Ectodermal cell (in vitro differentiated cells): ENCODE measurements at regions not wholly inside any gene's neighbourhood (a gene's known extent, or its start where the extent isn't known, plus 50 kb on each side); places are given as distances from the start of the nearest gene placed in this dataset.
"Not testable (repeated sequence)": the region's sequence is repeated elsewhere in the genome, so short reads cannot be mapped to it uniquely, and the experiment has no call there.

Experiments used
- H3K27ac ChIP-seq: 2 replicates; pipeline ENCODE4 v1.7.0; 2013; ENCODE audit warnings: mild to moderate bottlenecking, low read depth, low read length; ENCODE audit not compliant: insufficient read depth, poor library complexity, severe bottlenecking
- H3K27me3 ChIP-seq: 2 replicates; pipeline ENCODE4 v1.7.0; 2013; ENCODE audit warnings: mild to moderate bottlenecking, low read length; ENCODE audit not compliant: insufficient read depth, control insufficient read depth, poor library complexity, severe bottlenecking
- H3K36me3 ChIP-seq: one replicate; pipeline ENCODE4 v1.7.0; 2013; ENCODE audit warnings: low read length; ENCODE audit not compliant: control insufficient read depth, insufficient read depth
- H3K4me1 ChIP-seq: one replicate; pipeline ENCODE4 v1.7.0; 2013; ENCODE audit warnings: low read length; ENCODE audit not compliant: control insufficient read depth, insufficient read depth
- H3K4me3 ChIP-seq: 2 replicates; pipeline ENCODE4 v1.7.0; 2013; ENCODE audit warnings: low read depth, low read length, control low read depth; ENCODE audit not compliant: insufficient read depth
- H3K9me3 ChIP-seq: 2 replicates; pipeline ENCODE4 v1.7.0; 2013; ENCODE audit warnings: mild to moderate bottlenecking, low read length, moderate library complexity; ENCODE audit not compliant: control insufficient read depth
- WGBS, 2 experiments: methylation state at CpG; one replicate each; pipeline ENCODE4 v1.1.7; 2013; ENCODE audit warnings: missing lambda C conversion rate in 2 of 2; 5-methylcytosine and 5-hydroxymethylcytosine counted together

- H3K27ac ChIP-seq, H3K4me3 ChIP-seq, H3K36me3 ChIP-seq, H3K4me1 ChIP-seq, H3K9me3 ChIP-seq, H3K27me3 ChIP-seq: not testable (repeated sequence)
- WGBS, 2 experiments: 95 to 97% methylated on average over 6 of the region's 8 CpGs
Observed at GRCh38 chr16:29222008-29222407, 184.5 kb downstream of the NPIPB11 start.

- not testable (repeated sequence) for H3K4me3 ChIP-seq, H3K27ac ChIP-seq, H3K36me3 ChIP-seq, H3K9me3 ChIP-seq, H3K4me1 ChIP-seq, H3K27me3 ChIP-seq
- WGBS, 2 experiments: 94 to 95% methylated on average over 10 of the region's 10 CpGs
Observed at GRCh38 chr16:29221281-29221955, 185.1 kb downstream of the NPIPB11 start.

- not testable (repeated sequence) for H3K9me3 ChIP-seq, H3K4me3 ChIP-seq, H3K4me1 ChIP-seq, H3K27ac ChIP-seq, H3K27me3 ChIP-seq, H3K36me3 ChIP-seq
- whole genome bisulfite sequencing, 2 experiments: 61 to 65% methylated on average over 23 to 25 of the region's 36 CpGs
Observed at GRCh38 chr16:29220647-29221191, 185.8 kb downstream of the NPIPB11 start.

GRCh38 chr16:29219966-29220646 lies 186.4 kb downstream of the NPIPB11 start:
- H3K27me3 ChIP-seq, H3K36me3 ChIP-seq, H3K4me3 ChIP-seq, H3K27ac ChIP-seq, H3K4me1 ChIP-seq, H3K9me3 ChIP-seq: not testable (repeated sequence)
- 88% methylated on average over 24 of the region's 24 CpGs for WGBS, 2 experiments

- H3K4me1 ChIP-seq, H3K9me3 ChIP-seq, H3K27me3 ChIP-seq, H3K4me3 ChIP-seq, H3K36me3 ChIP-seq, H3K27ac ChIP-seq: not testable (repeated sequence)
- 95 to 96% methylated on average over 16 of the region's 16 CpGs for WGBS, 2 experiments
Observed at GRCh38 chr16:29219562-29219961, 186.9 kb downstream of the NPIPB11 start.

GRCh38 chr16:29218649-29219048 lies 187.9 kb downstream of the NPIPB11 start:
- H3K9me3 ChIP-seq, H3K27me3 ChIP-seq, H3K4me3 ChIP-seq, H3K4me1 ChIP-seq, H3K27ac ChIP-seq, H3K36me3 ChIP-seq: not testable (repeated sequence)
- 96 to 97% methylated on average over 26 of the region's 26 CpGs for WGBS, 2 experiments

- not testable (repeated sequence) for H3K9me3 ChIP-seq, H3K4me3 ChIP-seq, H3K4me1 ChIP-seq, H3K27ac ChIP-seq, H3K27me3 ChIP-seq, H3K36me3 ChIP-seq
- 85 to 89% methylated on average over 6 of the region's 16 CpGs for WGBS, 2 experiments
Observed at GRCh38 chr16:29218171-29218570, 188.3 kb downstream of the NPIPB11 start.

- H3K4me3 ChIP-seq, H3K27ac ChIP-seq, H3K9me3 ChIP-seq, H3K36me3 ChIP-seq, H3K27me3 ChIP-seq, H3K4me1 ChIP-seq: not testable (repeated sequence)
- WGBS, 2 experiments: 90% methylated on average over 11 to 12 of the region's 16 CpGs
Observed at GRCh38 chr16:29217752-29218126, 188.8 kb downstream of the NPIPB11 start.

GRCh38 chr16:29217104-29217751 lies 189.3 kb downstream of the NPIPB11 start:
- WGBS, 2 experiments: 90 to 92% methylated on average over 22 of the region's 22 CpGs

GRCh38 chr16:29213770-29214169 lies 192.7 kb downstream of the NPIPB11 start:
- H3K27me3 ChIP-seq, H3K4me3 ChIP-seq, H3K36me3 ChIP-seq, H3K4me1 ChIP-seq, H3K27ac ChIP-seq, H3K9me3 ChIP-seq: not testable (repeated sequence)
- 89 to 91% methylated on average over 2 to 3 of the region's 3 CpGs for WGBS, 2 experiments

More at GRCh38 chr16:29217104-29217751, 189.3 kb downstream of the NPIPB11 start:
- not testable (repeated sequence) for H3K27me3 ChIP-seq, H3K27ac ChIP-seq, H3K4me1 ChIP-seq, H3K9me3 ChIP-seq, H3K4me3 ChIP-seq, H3K36me3 ChIP-seq
